SU-DHL-6 (cell line): ENCODE measurements at regions not wholly inside any gene's neighbourhood (a gene's known extent, or its start where the extent isn't known, plus 50 kb on each side); places are given as distances from the start of the nearest gene placed in this dataset.

ENCODE experiments used
- CTCF ChIP-seq: fragments of 200-600 bp; sonication (generic); IDR thresholded peaks from one replicate; pipeline ENCODE4 v1.5.1; 2017; ENCODE audit warnings: antibody characterized with exemption, mild to moderate bottlenecking, low read length, moderate library complexity; ENCODE audit not compliant: insufficient read depth, poor library complexity, severe bottlenecking
- EZH2phosphoT487 ChIP-seq: fragments of 200-600 bp; sonication (generic), shearing (Covaris generic); conservative IDR thresholded peaks from 2 replicates; pipeline ENCODE4 v1.6.1; 2018; ENCODE audit warnings: mild to moderate bottlenecking, antibody characterized with exemption, low read length, moderate library complexity, mixed read lengths

GRCh38 chr6:4671587-4672115 lies 104.6 kb upstream of the CDYL start:
- TF ChIP-seq CTCF (no peak), EZH2phosphoT487 (no peak)
